ENCODE measurements at regions not wholly inside any gene's neighbourhood (a gene's known extent, or its start where the extent isn't known, plus 50 kb on each side); places are given as distances from the start of the nearest gene placed in this dataset.

GRCh38 chr2:174664084-174664759 lies 66.6 kb upstream of the WIPF1 start:
- no peak for DNase-seq
- Histone ChIP-seq H3K27me3 (no peaks in the 10 kb centered on the region), H3K4me1 (ENCODE audit: insufficient read depth) (no peaks in the 10 kb centered on the region), H3K9me3 (no peaks in the 10 kb centered on the region), H3K4me3 (no peak overlapping the region), H3K27ac (no peak overlapping the region), H3K36me3 (no peaks in the 10 kb centered on the region)
- TF ChIP-seq CTCF (IDR thresholded peaks at IDR 0.05): no peak
- TF ChIP-seq EP300 (IDR thresholded peaks at IDR 0.05): no peak
- TF ChIP-seq POLR2A (IDR thresholded peaks at IDR 0.05): no peak
- 87 to 95% (median 95%) methylated on average over 7 of the region's 7 CpGs for WGBS, 3 donors
- intact Hi-C loops (cut with DNase I): no loop called here

GRCh38 chr2:174663550-174663949 lies 65.9 kb upstream of the WIPF1 start:
- WGBS, 3 donors: 67 to 81% (median 78%) methylated on average over 7 of the region's 7 CpGs
- H3K27ac ChIP-seq: no peak overlapping the region
- intact Hi-C loops (cut with DNase I): no loop called here
- no peaks in the 10 kb centered on the region for H3K27me3 ChIP-seq
- H3K4me3 ChIP-seq: no peak overlapping the region
- H3K4me1 ChIP-seq (ENCODE audit: insufficient read depth): no peaks in the 10 kb centered on the region
- TF ChIP-seq CTCF (IDR thresholded peaks at IDR 0.05): no peak
- no peak for TF ChIP-seq EP300 (IDR thresholded peaks at IDR 0.05)
- TF ChIP-seq POLR2A (IDR thresholded peaks at IDR 0.05): no peak
- no peak for DNase-seq
- H3K9me3 ChIP-seq: no peaks in the 10 kb centered on the region
- no peaks in the 10 kb centered on the region for H3K36me3 ChIP-seq

GRCh38 chr2:174662859-174663258 lies 65.3 kb upstream of the WIPF1 start:
- Histone ChIP-seq H3K27me3 (no peaks in the 10 kb centered on the region), H3K27ac (no peak overlapping the region), H3K4me3 (no peak overlapping the region), H3K36me3 (no peaks in the 10 kb centered on the region), H3K9me3 (no peaks in the 10 kb centered on the region), H3K4me1 (ENCODE audit: insufficient read depth) (no peaks in the 10 kb centered on the region)
- intact Hi-C loops (cut with DNase I): no loop called here
- WGBS, 3 donors: 80 to 88% (median 81%) methylated on average over 3 of the region's 3 CpGs
- TF ChIP-seq EP300 (IDR thresholded peaks at IDR 0.05): no peak
- TF ChIP-seq CTCF (IDR thresholded peaks at IDR 0.05): no peak
- no peak for TF ChIP-seq POLR2A (IDR thresholded peaks at IDR 0.05)
- no peak for DNase-seq

GRCh38 chr2:174662459-174662858 lies 64.9 kb upstream of the WIPF1 start:
- TF ChIP-seq EP300 (IDR thresholded peaks at IDR 0.05) (no peak), POLR2A (IDR thresholded peaks at IDR 0.05) (no peak), CTCF (IDR thresholded peaks at IDR 0.05) (no peak)
- intact Hi-C loops (cut with DNase I): no loop called here
- Histone ChIP-seq H3K4me1 (ENCODE audit: insufficient read depth) (no peaks in the 10 kb centered on the region), H3K27me3 (no peaks in the 10 kb centered on the region), H3K4me3 (no peak overlapping the region), H3K9me3 (no peaks in the 10 kb centered on the region), H3K27ac (no peak overlapping the region), H3K36me3 (no peaks in the 10 kb centered on the region)
- no peak for DNase-seq
- WGBS, 3 donors: 61 to 80% (median 73%) methylated on average over 3 of the region's 3 CpGs
